GM19023 (cell line): ENCODE measurements at regions not wholly inside any gene's neighbourhood (a gene's known extent, or its start where the extent isn't known, plus 50 kb on each side); places are given as distances from the start of the nearest gene placed in this dataset.
A peak's percentile ranks its signal among the peaks of the same experiment; 100 is the strongest.
"Not testable (repeated sequence)": the region's sequence is repeated elsewhere in the genome, so short reads cannot be mapped to it uniquely, and the experiment has no call there.

Source experiments
- ATAC-seq: cut with Tn5 transposase; IDR thresholded peaks from one replicate; pipeline ENCODE4 v1.9.1; 2021; ENCODE audit warnings: mild to moderate bottlenecking, moderate library complexity; ENCODE audit not compliant: unreplicated experiment

- ATAC-seq, result peak; percentile 77
Measured at GRCh38 chr7:66413379-66414114, 208.4 kb downstream of the TPST1 start.

GRCh38 chr7:66415659-66416265 lies 210.6 kb downstream of the TPST1 start:
- ATAC-seq, result no peak

GRCh38 chr7:66418537-66418936 lies 210.1 kb upstream of the KCTD7 start:
- no peak for ATAC-seq

GRCh38 chr7:66419210-66419609 lies 209.5 kb upstream of the KCTD7 start:
- no peak for ATAC-seq

- ATAC-seq, result no peak
Measured at GRCh38 chr7:66421830-66422475, 206.7 kb upstream of the KCTD7 start.

- ATAC-seq, result no peak
Measured at GRCh38 chr7:66423729-66424128, 205.0 kb upstream of the KCTD7 start.

GRCh38 chr7:66426332-66426731 lies 202.3 kb upstream of the KCTD7 start:
- ATAC-seq, result no peak

- ATAC-seq, result no peak
Measured at GRCh38 chr7:66426996-66427395, 201.7 kb upstream of the KCTD7 start.

- no peak for ATAC-seq
Measured at GRCh38 chr7:66427956-66428355, 200.7 kb upstream of the KCTD7 start.

- no peak for ATAC-seq
Measured at GRCh38 chr7:66429498-66430163, 199.1 kb upstream of the KCTD7 start.

- no peak for ATAC-seq
Measured at GRCh38 chr7:66430164-66430545, 198.5 kb upstream of the KCTD7 start.

GRCh38 chr7:66438703-66439405 lies 189.8 kb upstream of the KCTD7 start:
- not testable (repeated sequence) for ATAC-seq

- no peak for ATAC-seq
Measured at GRCh38 chr7:66442385-66442784, 186.3 kb upstream of the KCTD7 start.

GRCh38 chr7:66443946-66444345 lies 184.7 kb upstream of the KCTD7 start:
- ATAC-seq, result no peak

GRCh38 chr7:66447007-66447406 lies 181.7 kb upstream of the KCTD7 start:
- ATAC-seq, result not testable (repeated sequence)

- ATAC-seq, result not testable (repeated sequence)
Measured at GRCh38 chr7:66450814-66451213, 177.9 kb upstream of the KCTD7 start.

- not testable (repeated sequence) for ATAC-seq
Measured at GRCh38 chr7:66451713-66452112, 177.0 kb upstream of the KCTD7 start.

GRCh38 chr7:66452165-66452564 lies 176.5 kb upstream of the KCTD7 start:
- ATAC-seq, result no peak

GRCh38 chr7:66453340-66453739 lies 175.3 kb upstream of the KCTD7 start:
- ATAC-seq, result no peak

GRCh38 chr7:66454600-66455225 lies 174.0 kb upstream of the KCTD7 start:
- ATAC-seq, result no peak

- not testable (repeated sequence) for ATAC-seq
Measured at GRCh38 chr7:66455432-66455831, 173.2 kb upstream of the KCTD7 start.
